OCI-LY7 (cell line): ENCODE measurements at regions not wholly inside any gene's neighbourhood (a gene's known extent, or its start where the extent isn't known, plus 50 kb on each side); places are given as distances from the start of the nearest gene placed in this dataset.

ENCODE experiments used
- BruUV-seq: library from RNA; stranded (reverse); fragments of 400-500 nt; replicated peaks from 2 replicates; lab custom pipeline; 2021; lab: Mats Ljungman, UMichigan
- CTCF ChIA-PET: fragments of 300-600 bp; sonication (Branson Sonifier 250); formaldehyde crosslinking; loops from one replicate; lab custom pipeline; 2022; ENCODE audit warnings: antibody characterized with exemption; ENCODE audit not compliant: unreplicated experiment; lab: Charles Lee
- POLR2A ChIA-PET: fragments of 300-600 bp; sonication (Branson Sonifier 250); formaldehyde crosslinking; loops from one replicate; lab custom pipeline; 2022; ENCODE audit warnings: antibody characterized with exemption; lab: Charles Lee
- DNase-seq: peaks from one replicate; pipeline ENCODE4 v3.0.0-alpha.2; 2015; ENCODE audit warnings: low spot score
- H2AFZ ChIP-seq: fragments of 200-600 bp; sonication (generic), shearing (Covaris generic); 2 replicates; pipeline ENCODE4 v1.6.1; 2014; ENCODE audit warnings: mild to moderate bottlenecking, antibody characterized with exemption, low read length, moderate library complexity
- H3K27ac ChIP-seq: fragments of 200-600 bp; sonication (generic); 2 replicates; pipeline ENCODE4 v1.5.1; 2014; ENCODE audit warnings: mixed run types, low read depth, mild to moderate bottlenecking, moderate library complexity, low read length, inconsistent platforms; ENCODE audit not compliant: poor library complexity, severe bottlenecking
- H3K36me3 ChIP-seq: fragments of 200-600 bp; sonication (generic); 2 replicates; pipeline ENCODE4 v1.6.1; 2014; ENCODE audit warnings: mild to moderate bottlenecking, antibody characterized with exemption, low read length, moderate library complexity, mixed read lengths; ENCODE audit not compliant: insufficient read depth
- H3K4me1 ChIP-seq: fragments of 200-600 bp; sonication (generic); 2 replicates; pipeline ENCODE4 v1.5.1; 2014; ENCODE audit warnings: mild to moderate bottlenecking, low read length; ENCODE audit not compliant: insufficient read depth, poor library complexity, severe bottlenecking
- H3K4me2 ChIP-seq: fragments of 200-600 bp; sonication (generic); 2 replicates; pipeline ENCODE4 v1.6.1; 2014; ENCODE audit warnings: mild to moderate bottlenecking, low read length
- H3K4me3 ChIP-seq: fragments of 200-600 bp; sonication (generic); 2 replicates; pipeline ENCODE4 v1.5.1; 2014; ENCODE audit warnings: mild to moderate bottlenecking, low read depth, low read length; ENCODE audit not compliant: poor library complexity, severe bottlenecking
- H3K79me2 ChIP-seq: fragments of 200-600 bp; sonication (generic); 2 replicates; pipeline ENCODE4 v1.6.1; 2016; ENCODE audit warnings: low read depth, mild to moderate bottlenecking, low read length, moderate library complexity, mixed read lengths; ENCODE audit not compliant: insufficient read depth
- H3K9me2 ChIP-seq: fragments of 200-600 bp; sonication (generic); 2 replicates; pipeline ENCODE4 v1.6.1; 2016; ENCODE audit warnings: mild to moderate bottlenecking, low read length, mixed read lengths; ENCODE audit not compliant: insufficient read depth
- H3K9me3 ChIP-seq: fragments of 200-600 bp; sonication (generic); 2 replicates; pipeline ENCODE4 v1.6.1; 2014; ENCODE audit warnings: mild to moderate bottlenecking, mixed run types, low read length, mixed read lengths
- H4K20me1 ChIP-seq: fragments of 200-600 bp; sonication (generic); 2 replicates; pipeline ENCODE4 v1.6.1; 2014; ENCODE audit warnings: mild to moderate bottlenecking, antibody characterized with exemption, low read length, moderate library complexity, mixed read lengths; ENCODE audit not compliant: insufficient read depth
- EZH2phosphoT487 ChIP-seq: fragments of 200-600 bp; sonication (generic); IDR thresholded peaks from 2 replicates; pipeline ENCODE4 v1.6.1; 2018; ENCODE audit warnings: low read depth, borderline replicate concordance, mild to moderate bottlenecking, mixed run types, antibody characterized with exemption, low read length, moderate library complexity, mixed read lengths
- intact Hi-C: fragments of 100-400 bp; cut with micrococcal nuclease; formaldehyde crosslinking; loops from one replicate; pipeline ENCODE4 v1.10.0; 2022; ENCODE audit not compliant: unreplicated experiment
- TF ChIP-seq, protein P1 (sequence below): fragments of 200-600 bp; sonication (generic); conservative IDR thresholded peaks from 2 replicates; pipeline ENCODE4 v1.5.1; 2014; ENCODE audit warnings: mild to moderate bottlenecking, antibody characterized with exemption, low read length, moderate library complexity, mixed read lengths

- no peaks in the 10 kb centered on the region for H3K36me3 ChIP-seq
- no peak overlapping the region for H3K27ac ChIP-seq
- intact Hi-C loops: no loop called here
- CTCF ChIA-PET: no interaction called here
- no peak overlapping the region for H3K4me3 ChIP-seq
- BruUV-seq: no TSS peak
- H3K4me2 ChIP-seq: no peak overlapping the region
- no peaks in the 10 kb centered on the region for H3K9me2 ChIP-seq
- no peaks in the 10 kb centered on the region for H3K9me3 ChIP-seq
- no peaks in the 10 kb centered on the region for H4K20me1 ChIP-seq
- POLR2A ChIA-PET: interaction anchor here (0.7 to 1.5 kb wide), 2 partner anchors 20 to 60 kb away, joined by 3 to 5 read pairs; no protein-coding TSS in a partner anchor
- TF ChIP-seq, protein P1, sequence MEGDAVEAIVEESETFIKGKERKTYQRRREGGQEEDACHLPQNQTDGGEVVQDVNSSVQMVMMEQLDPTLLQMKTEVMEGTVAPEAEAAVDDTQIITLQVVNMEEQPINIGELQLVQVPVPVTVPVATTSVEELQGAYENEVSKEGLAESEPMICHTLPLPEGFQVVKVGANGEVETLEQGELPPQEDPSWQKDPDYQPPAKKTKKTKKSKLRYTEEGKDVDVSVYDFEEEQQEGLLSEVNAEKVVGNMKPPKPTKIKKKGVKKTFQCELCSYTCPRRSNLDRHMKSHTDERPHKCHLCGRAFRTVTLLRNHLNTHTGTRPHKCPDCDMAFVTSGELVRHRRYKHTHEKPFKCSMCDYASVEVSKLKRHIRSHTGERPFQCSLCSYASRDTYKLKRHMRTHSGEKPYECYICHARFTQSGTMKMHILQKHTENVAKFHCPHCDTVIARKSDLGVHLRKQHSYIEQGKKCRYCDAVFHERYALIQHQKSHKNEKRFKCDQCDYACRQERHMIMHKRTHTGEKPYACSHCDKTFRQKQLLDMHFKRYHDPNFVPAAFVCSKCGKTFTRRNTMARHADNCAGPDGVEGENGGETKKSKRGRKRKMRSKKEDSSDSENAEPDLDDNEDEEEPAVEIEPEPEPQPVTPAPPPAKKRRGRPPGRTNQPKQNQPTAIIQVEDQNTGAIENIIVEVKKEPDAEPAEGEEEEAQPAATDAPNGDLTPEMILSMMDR: no peak
- TF ChIP-seq EZH2phosphoT487: no peak
- no peaks in the 10 kb centered on the region for H3K4me1 ChIP-seq
- no peaks in the 10 kb centered on the region for H3K79me2 ChIP-seq
- H2AFZ ChIP-seq: no peak overlapping the region
- DNase-seq: no peak
Measured at GRCh38 chr10:9275861-9276260, 1221.4 kb downstream of the GATA3 start.

GRCh38 chr10:9285690-9286089 lies 1231.2 kb downstream of the GATA3 start:
- Histone ChIP-seq H3K4me2 (no peak overlapping the region), H3K79me2 (no peaks in the 10 kb centered on the region), H3K9me3 (no peaks in the 10 kb centered on the region), H3K4me1 (no peaks in the 10 kb centered on the region), H3K9me2 (no peaks in the 10 kb centered on the region), H3K36me3 (no peaks in the 10 kb centered on the region), H3K4me3 (no peak overlapping the region), H2AFZ (no peak overlapping the region), H3K27ac (no peak overlapping the region), H4K20me1 (no peaks in the 10 kb centered on the region)
- intact Hi-C loops: no loop called here
- no peak for DNase-seq
- ChIA-PET CTCF (no interaction called here), POLR2A (no interaction called here)
- TF ChIP-seq, protein P1: no peak
- TF ChIP-seq EZH2phosphoT487: no peak
- BruUV-seq: no TSS peak

DNA sequence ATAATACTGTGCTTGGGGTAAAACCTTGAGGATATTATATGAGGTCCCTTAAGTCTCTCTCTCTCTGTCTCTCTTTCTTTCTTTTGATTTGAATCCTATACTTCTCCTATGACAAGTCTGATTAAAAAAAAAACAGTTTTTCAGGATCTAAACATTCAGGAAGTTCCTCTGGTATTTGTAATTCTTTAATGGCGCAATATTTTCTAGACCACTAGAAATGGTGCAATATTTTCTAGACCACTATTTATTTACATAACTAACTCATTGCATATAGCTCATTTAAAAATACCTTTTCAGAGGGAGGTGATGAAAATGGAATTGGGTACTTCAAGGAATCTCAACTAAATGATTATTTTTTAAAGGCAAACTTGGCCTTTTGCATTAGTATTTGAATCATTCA lies 1235.3 kb downstream of the GATA3 start:
- DNase-seq: no peak
- Histone ChIP-seq H3K27ac (no peak overlapping the region), H3K9me3 (no peaks in the 10 kb centered on the region), H2AFZ (no peak overlapping the region), H3K36me3 (no peaks in the 10 kb centered on the region), H3K4me2 (no peak overlapping the region), H3K9me2 (no peaks in the 10 kb centered on the region), H3K4me3 (no peak overlapping the region), H3K4me1 (peaks cover 10% of the 10 kb centered on the region), H3K79me2 (no peaks in the 10 kb centered on the region), H4K20me1 (no peaks in the 10 kb centered on the region)
- BruUV-seq: no TSS peak
- ChIA-PET POLR2A (interaction anchor here (0.6 to 0.7 kb wide), 2 partner anchors 18 to 852 kb away, joined by 3 to 4 read pairs; no protein-coding TSS in a partner anchor), CTCF (no interaction called here)
- intact Hi-C loops: no loop called here
- TF ChIP-seq, protein P1: no peak
- no peak for TF ChIP-seq EZH2phosphoT487
